NCI-H2196 (cell line): ENCODE measurements at regions not wholly inside any gene's neighbourhood (a gene's known extent, or its start where the extent isn't known, plus 50 kb on each side); places are given as distances from the start of the nearest gene placed in this dataset.
A peak's percentile ranks its signal among the peaks of the same experiment; 100 is the strongest.

ENCODE experiments used
- DNase-seq: peaks from one replicate; lab custom pipeline; 2025; ENCODE audit not compliant: unreplicated experiment; lab: John Stamatoyannopoulos, UW

- DNase-seq = no peak
Measured at GRCh38 chr21:26743524-26743923, 101.7 kb downstream of the ADAMTS1 start.

GRCh38 chr21:26739189-26739588, 106.0 kb downstream of the ADAMTS1 start:
- no peak for DNase-seq

- no peak for DNase-seq
Measured at GRCh38 chr21:26736449-26736848, 108.8 kb downstream of the ADAMTS1 start.

- DNase-seq = peak; percentile 7
Measured at GRCh38 chr21:26732432-26733221, 112.6 kb downstream of the ADAMTS1 start.

- no peak for DNase-seq
Measured at GRCh38 chr21:26719750-26720149, 125.5 kb downstream of the ADAMTS1 start.

- DNase-seq = peak; percentile 17
Measured at GRCh38 chr21:26717146-26717739, 128.0 kb downstream of the ADAMTS1 start.

- peak; percentile 25 for DNase-seq
Measured at GRCh38 chr21:26715878-26716506, 129.2 kb downstream of the ADAMTS1 start.

GRCh38 chr21:26715116-26715515, 130.1 kb downstream of the ADAMTS1 start:
- DNase-seq = no peak

GRCh38 chr21:26710155-26710554, 135.1 kb downstream of the ADAMTS1 start:
- no peak for DNase-seq

GRCh38 chr21:26709090-26709489, 136.0 kb upstream of the CYYR1 start:
- DNase-seq = no peak

- DNase-seq = no peak
Measured at GRCh38 chr21:26708223-26708800, 135.2 kb upstream of the CYYR1 start.

- DNase-seq = no peak
Measured at GRCh38 chr21:26707246-26707645, 134.2 kb upstream of the CYYR1 start.

- DNase-seq = no peak
Measured at GRCh38 chr21:26698416-26698815, 125.3 kb upstream of the CYYR1 start.

GRCh38 chr21:26691416-26691815, 118.3 kb upstream of the CYYR1 start:
- no peak for DNase-seq

GRCh38 chr21:26686705-26687104, 113.6 kb upstream of the CYYR1 start:
- DNase-seq = no peak

- peak; percentile 7 for DNase-seq
Measured at GRCh38 chr21:26686278-26686677, 113.2 kb upstream of the CYYR1 start.

GRCh38 chr21:26684889-26685288, 111.8 kb upstream of the CYYR1 start:
- DNase-seq = no peak

- DNase-seq = no peak
Measured at GRCh38 chr21:26683996-26684395, 110.9 kb upstream of the CYYR1 start.

GRCh38 chr21:26679284-26679683, 106.2 kb upstream of the CYYR1 start:
- DNase-seq = no peak

GRCh38 chr21:26674323-26674722, 101.2 kb upstream of the CYYR1 start:
- no peak for DNase-seq

- no peak for DNase-seq
Measured at GRCh38 chr21:26669215-26669764, 96.2 kb upstream of the CYYR1 start.

- no peak for DNase-seq
Measured at GRCh38 chr21:26659757-26660156, 86.7 kb upstream of the CYYR1 start.
